Fibroblast of villous mesenchyme (primary cell): ENCODE measurements at regions not wholly inside any gene's neighbourhood (a gene's known extent, or its start where the extent isn't known, plus 50 kb on each side); places are given as distances from the start of the nearest gene placed in this dataset.

ENCODE experiments used
- DNase-seq: peaks from one replicate; pipeline ENCODE4 v3.0.0-alpha.2; 2010; ENCODE audit warnings: low read depth
- H3K4me3 ChIP-seq: 2 replicates; pipeline ENCODE4 v1.5.1; 2011; ENCODE audit warnings: low read depth, mild to moderate bottlenecking, low read length
- CTCF ChIP-seq: IDR thresholded peaks from 2 replicates; pipeline ENCODE4 v1.5.1; 2012; ENCODE audit warnings: low read depth, mild to moderate bottlenecking, low read length; ENCODE audit not compliant: insufficient read depth

GRCh38 chr15:70387081-70387480 lies 289.4 kb upstream of the TLE3 start:
- H3K4me3 ChIP-seq = no peak overlapping the region
- no peak for DNase-seq
- no peak for TF ChIP-seq CTCF

- DNase-seq = no peak
- no peak overlapping the region for H3K4me3 ChIP-seq
- no peak for TF ChIP-seq CTCF
Observed at GRCh38 chr15:70385711-70386110, 288.0 kb upstream of the TLE3 start.

- H3K4me3 ChIP-seq = no peak overlapping the region
- no peak for DNase-seq
- TF ChIP-seq CTCF = no peak
Observed at GRCh38 chr15:70385052-70385451, 287.3 kb upstream of the TLE3 start.

- H3K4me3 ChIP-seq = no peak overlapping the region
- TF ChIP-seq CTCF = no peak
- no peak for DNase-seq
Observed at GRCh38 chr15:70383856-70384255, 286.1 kb upstream of the TLE3 start.

GRCh38 chr15:70382762-70383458 lies 285.2 kb upstream of the TLE3 start:
- DNase-seq = no peak
- H3K4me3 ChIP-seq = no peak overlapping the region
- TF ChIP-seq CTCF = no peak

- no peak for TF ChIP-seq CTCF
- no peak for DNase-seq
- H3K4me3 ChIP-seq = no peak overlapping the region
Observed at GRCh38 chr15:70382009-70382749, 284.5 kb upstream of the TLE3 start.
